Adrenal gland (tissue), 5 donors: ENCODE measurements at regions not wholly inside any gene's neighbourhood (a gene's known extent, or its start where the extent isn't known, plus 50 kb on each side); places are given as distances from the start of the nearest gene placed in this dataset.
"Not testable (repeated sequence)": the region's sequence is repeated elsewhere in the genome, so short reads cannot be mapped to it uniquely, and the experiment has no call there.

ENCODE experiments used
- POLR2A ChIP-seq, 2 donors: fragments of 450-650 bp; IDR thresholded peaks; one replicate each; pipeline ENCODE4 v1.6.1; 2017; ENCODE audit warnings: antibody characterized with exemption in 2 of 2, mild to moderate bottlenecking in 2 of 2, moderate library complexity in 1 of 2
- TF ChIP-seq, protein P1 (sequence below), 6 experiments: fragments of 450-650 bp in 4 of 6; fragments of 200-600 bp in 2 of 6; sonication (generic) in 1 of 6; IDR thresholded peaks; 1 replicate in 5 of 6; 2 replicates in 1 of 6; pipeline versions ENCODE4 v1.5.1 to v1.8.0; 2016 to 2021; ENCODE audit warnings: antibody characterized with exemption in 6 of 6, mild to moderate bottlenecking in 2 of 6, moderate library complexity in 1 of 6
- donor health status: DM: no; HTN: no; CAD: no.

DNA sequence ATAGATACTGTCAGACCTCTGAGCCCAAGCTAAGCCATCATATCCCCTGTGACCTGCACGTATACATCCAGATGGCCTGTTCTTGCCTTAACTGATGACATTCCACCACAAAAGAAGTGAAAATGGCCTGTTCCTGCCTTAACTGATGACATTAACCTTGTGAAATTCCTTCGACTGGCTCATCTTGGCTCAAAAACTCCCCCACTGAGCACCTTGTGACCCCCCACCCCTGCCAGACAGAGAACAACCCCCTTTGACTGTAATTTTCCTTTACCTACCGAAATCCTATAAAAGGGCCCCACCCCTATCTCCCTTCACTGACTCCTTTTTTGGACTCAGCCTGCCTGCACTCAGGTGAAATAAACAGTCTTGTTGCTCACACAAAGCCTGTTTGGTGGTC, 1114.2 kb downstream of the STIM2 start:
- TF ChIP-seq, protein P1, sequence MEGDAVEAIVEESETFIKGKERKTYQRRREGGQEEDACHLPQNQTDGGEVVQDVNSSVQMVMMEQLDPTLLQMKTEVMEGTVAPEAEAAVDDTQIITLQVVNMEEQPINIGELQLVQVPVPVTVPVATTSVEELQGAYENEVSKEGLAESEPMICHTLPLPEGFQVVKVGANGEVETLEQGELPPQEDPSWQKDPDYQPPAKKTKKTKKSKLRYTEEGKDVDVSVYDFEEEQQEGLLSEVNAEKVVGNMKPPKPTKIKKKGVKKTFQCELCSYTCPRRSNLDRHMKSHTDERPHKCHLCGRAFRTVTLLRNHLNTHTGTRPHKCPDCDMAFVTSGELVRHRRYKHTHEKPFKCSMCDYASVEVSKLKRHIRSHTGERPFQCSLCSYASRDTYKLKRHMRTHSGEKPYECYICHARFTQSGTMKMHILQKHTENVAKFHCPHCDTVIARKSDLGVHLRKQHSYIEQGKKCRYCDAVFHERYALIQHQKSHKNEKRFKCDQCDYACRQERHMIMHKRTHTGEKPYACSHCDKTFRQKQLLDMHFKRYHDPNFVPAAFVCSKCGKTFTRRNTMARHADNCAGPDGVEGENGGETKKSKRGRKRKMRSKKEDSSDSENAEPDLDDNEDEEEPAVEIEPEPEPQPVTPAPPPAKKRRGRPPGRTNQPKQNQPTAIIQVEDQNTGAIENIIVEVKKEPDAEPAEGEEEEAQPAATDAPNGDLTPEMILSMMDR (IDR thresholded peaks at IDR 0.05) = not testable (repeated sequence)
- not testable (repeated sequence) for TF ChIP-seq POLR2A (IDR thresholded peaks at IDR 0.05)
